Activated effector memory CD4-positive, alpha-beta T cell treated with anti-CD3 and anti-CD28 coated beads, Interleukin-2, amount 50 U/mL, for 16 hours (primary cell): ENCODE measurements at regions not wholly inside any gene's neighbourhood (a gene's known extent, or its start where the extent isn't known, plus 50 kb on each side); places are given as distances from the start of the nearest gene placed in this dataset.

Source experiments
- DNase-seq: peaks from one replicate; pipeline ENCODE4 v3.0.0-alpha.2; 2020

DNA sequence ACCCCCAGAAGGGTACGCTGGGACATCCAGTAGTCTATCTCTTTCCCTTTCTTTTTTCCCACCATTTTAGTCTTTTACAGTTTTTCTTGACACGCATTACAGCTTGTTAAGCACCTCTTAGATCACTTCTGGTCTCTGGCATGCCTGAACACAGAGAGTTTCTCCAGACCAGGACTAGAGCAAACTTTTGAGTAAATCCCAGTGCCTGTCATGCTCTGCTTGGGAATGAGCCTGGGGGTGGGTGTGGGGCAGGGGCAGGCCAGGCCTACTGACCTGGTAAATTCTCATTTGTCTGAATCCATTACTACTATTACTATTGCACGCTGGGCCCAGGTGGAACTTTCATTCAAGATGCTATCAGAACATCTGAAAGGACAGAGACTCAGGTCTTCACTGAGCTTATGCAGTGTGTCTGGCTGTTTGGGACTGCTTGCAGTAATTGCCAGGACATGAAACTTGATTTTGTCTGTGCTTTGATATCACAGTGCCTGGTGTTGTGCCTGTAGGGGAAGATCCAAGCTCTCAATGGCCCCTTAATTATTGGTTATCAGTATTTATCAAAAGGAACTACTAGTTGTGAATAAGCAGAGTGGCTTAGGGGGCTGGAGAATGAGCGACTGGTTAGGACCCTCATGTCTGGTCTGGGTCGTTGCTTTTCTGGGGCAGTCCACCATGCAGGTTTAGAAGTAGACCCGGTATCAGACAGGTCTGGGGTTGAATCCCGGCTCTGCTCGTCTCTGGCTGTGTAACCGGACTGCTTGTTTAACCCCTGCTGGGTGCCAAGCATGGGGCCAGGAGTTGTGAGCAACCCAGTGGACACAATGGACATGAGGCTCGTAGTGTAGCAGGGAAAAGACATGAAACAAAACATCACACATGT, 196.1 kb upstream of the TLE3 start:
- DNase-seq: no peak

DNA sequence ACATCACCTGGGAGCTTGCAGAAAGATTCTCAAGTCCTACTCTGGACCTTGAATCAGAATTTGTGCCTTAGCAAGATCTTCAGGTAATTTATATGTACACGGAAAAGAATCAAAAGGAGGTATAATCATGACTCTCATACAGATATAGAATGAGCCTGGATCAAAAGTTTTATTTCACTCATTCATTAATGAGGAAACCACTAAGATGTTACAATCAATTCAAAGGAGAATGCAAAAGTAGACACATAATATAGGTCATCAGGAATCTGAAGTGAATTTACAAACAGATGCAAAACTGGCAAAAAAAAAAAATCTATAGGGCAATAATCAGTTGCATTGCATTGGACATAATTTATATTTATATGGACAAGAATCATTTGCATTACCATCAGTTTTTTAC, 195.4 kb upstream of the TLE3 start:
- DNase-seq: no peak

DNA sequence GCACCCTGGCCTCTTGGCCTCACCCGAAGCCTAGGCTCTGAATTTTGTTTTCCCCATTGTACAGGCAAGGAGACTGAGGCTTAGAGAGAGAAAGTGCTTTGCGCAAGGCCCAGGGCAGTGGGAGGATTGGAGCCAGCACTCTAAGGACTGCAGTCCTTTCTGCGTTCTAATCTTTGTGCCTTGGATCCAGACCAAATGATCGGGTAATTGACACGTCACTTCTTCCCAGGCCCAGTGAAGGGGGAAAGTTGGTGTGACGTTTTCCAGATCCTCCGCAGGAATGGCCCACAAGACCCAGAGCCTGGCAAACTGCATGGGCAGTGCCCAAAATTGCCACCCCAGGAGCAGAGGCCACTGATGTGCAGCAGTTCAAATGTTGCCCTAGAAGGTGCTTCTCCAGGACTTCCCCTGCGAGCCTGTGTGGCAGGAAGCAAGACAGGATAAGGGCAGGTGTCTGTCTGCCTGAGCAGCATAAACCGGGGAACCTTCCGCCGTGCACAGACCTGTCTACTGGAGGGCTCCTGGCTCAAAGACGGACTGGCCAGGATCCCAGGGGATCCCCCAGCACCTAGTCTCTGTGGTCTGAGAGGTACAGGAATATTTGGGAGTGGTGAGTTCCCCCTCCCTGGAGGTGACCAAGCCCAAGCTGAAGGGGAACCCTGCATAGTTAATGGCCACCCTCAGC, 194.5 kb upstream of the TLE3 start:
- peak; percentile 51 for DNase-seq

DNA sequence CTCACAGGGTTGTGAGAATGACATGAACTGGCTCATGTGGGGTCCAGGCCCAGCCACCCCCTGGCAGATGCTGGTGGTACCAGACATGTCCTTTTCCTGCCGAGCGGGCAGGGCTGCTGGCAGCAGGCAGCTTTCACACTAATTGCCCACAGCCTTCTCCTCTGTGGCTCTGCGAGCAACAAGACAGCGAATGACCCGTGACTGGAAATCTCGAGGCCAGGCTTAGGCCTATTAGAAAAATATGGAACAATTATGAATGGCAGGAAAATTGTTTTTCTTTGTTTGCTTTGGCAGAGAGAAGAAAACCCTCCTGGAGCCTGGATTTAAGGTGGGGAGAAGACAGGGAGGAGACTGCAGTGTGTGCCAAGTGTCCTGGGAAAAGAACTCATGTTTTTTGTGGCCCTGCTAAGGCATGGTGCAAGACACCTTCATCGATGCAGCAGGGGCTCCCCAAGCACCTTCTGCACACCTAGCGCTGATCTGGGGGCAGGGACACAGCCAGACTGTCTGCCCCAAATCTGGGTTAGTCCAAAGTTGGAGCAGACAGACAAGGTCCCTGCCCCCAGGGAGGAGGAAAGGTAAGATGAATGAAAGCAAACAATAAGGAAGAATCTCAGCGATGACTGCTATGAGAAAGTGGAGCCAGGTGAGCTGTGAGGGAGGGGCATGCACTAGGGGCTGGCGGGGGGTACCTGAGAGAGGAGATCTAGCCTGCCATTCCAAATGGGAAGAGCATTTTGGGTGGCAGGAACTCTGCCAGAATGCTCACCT, 193.8 kb upstream of the TLE3 start:
- peak; percentile 42 for DNase-seq

DNA sequence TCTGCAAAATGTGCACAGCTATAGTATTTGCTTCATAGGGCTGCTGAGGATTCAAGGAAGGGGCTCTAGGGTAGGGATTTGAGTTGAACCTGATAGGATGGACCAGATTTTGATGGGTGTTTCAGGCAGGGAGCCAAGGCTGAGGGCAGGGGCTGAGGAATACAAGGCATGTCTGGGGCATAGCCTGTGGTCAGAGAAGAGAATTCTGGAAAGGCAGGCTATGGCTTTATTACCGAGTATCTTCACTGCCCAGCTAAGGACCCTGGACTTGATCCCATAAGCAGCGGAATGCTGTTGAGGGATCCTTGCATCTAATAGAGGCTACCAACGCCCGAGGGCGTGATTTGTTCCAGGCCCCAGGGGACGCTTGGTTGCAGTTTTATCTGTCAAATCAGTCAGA, 193.0 kb upstream of the TLE3 start:
- DNase-seq: no peak

DNA sequence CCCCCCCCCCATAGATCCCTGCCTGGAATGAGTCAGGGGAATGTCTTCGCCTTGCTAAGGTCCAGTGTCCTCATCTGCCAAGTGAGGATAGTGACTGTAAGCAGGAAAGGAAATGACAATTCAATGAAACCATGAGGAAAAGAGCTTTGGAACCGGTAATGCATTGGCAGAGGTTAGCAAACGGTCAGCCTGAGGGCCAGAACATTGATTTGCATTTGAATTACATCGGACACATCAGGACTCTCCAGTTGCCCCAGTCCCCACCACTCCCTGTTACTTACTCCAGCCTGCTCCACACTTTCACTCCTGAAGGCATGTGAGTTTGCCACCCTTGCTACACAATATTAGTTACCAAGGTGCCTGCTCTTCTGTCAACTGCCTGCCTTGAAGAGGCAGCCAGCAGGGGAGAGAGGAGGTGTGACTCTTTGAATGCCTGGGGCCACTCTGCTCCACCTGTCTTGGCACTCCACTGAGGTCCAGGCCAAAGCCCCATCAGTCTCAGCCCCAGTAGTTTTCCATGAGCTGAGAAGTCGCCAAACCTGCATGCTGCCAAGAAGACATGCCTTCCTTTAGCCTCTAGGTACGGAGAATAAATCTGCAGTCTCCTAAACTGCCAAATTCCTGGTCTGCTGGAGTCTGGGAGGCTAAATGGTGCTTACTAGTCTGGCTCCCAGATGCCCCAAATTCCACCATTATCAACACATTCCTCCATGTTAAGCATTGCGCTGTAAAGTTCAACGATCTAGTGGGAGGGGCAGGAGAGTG, 191.7 kb upstream of the TLE3 start:
- DNase-seq: peak; percentile 39

DNA sequence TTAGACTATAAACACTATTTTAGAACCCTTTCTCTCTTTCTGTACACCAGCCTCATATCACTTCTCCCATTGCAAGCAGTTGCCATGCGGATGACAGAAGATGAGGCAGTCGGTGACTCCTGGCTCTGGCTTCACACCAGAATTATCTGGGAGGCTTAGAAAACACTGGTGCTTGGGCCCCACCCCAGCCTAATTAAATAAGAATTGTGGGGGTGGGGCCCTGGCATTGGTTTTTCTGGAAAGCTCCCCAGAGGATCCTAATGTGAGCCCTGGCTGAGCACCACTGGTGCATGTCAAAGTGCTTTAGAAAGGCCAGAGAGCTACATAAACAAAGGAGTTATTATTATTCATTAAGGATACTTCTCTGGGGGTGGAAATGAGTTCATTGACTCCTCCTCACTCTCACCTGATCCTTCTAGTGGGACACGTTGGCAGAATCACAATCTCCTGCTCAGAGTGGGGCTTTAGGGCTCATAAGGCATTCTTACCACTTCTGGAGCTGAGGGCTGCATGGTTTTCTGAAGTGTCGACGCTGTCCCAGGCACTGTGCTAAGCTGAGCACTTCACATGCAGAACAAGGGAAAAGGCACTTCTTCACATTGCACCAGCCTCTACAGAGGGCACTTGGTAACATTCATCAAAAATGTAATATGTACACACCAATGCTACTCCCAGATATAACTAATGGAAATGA, 188.5 kb upstream of the TLE3 start:
- DNase-seq: no peak

DNA sequence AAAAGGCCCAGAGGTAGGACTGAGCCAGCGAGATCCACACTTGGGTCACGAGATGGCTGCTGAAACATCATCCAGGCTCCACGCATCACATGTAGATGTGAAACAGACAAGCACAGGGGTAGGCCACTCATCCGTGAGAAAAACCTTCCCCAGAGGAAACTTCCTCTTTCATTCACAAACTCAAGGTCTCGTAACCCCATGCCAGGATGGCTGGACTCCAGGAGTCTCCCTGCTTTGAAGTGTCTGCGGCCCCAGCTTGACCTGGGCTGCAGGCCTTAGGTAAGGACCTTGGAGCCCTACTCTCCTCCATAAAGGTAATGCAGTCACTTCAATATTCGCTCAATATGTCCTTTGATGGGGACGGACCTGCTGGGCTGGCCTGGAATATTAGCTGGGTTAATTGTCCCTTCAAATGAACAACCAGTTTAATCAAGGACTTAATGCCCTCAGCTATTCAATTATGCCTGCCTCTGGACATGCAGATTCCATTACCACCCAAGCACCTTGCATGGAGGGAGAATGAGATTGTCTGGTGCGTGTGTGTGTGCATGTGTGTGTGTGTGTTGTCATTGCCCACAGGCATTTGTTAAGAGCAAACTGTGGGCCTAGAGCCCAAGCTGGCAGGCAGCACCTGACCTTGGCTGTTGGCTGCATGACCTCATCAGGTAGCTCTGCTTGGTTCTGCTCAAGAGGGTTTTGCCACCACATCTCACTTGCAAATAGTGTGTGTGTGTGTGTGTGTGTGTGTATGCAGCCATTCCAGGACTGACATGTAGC, 186.9 kb upstream of the TLE3 start:
- DNase-seq: no peak

DNA sequence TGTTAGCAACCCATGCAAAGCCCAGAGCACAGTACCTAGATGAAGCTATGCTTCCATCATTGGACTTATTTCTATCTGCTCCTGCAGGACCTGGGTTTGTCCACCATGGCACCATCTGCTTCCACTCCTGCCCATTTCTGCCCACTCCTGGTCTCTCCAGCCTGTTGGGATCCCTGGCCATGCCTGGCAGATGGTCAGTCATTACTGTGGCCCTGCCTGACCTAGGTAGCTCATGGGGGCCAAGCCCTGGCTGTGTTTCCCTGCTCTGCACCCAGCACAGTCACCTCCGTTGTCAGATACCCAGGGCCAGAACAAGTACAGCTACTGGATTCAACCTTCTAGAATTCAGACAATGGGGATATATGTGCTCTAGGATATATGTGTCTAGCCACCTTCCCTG, 185.8 kb upstream of the TLE3 start:
- no peak for DNase-seq

DNA sequence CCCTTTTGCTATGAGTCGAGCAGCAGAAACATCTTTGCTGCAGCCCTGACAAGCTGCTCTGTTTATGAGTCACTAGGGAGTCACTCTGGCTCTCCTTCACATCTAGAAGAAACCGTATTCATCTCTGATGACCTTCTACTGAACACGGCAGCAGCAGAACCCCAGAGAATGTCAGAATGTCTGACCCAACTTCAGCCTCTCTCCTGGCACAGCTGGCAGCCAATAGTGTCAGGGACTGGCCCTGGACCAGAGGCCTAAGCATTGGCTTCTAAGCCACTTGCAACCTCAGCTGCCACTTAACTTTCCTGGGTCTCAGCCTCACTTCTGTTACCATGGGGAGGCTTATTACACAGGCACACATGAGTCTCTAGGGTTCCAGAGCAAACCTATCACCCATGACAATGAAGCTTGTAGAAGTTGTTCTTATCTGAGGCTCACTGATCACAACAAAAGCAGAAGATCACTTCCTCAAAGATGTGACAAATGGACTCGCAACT, 184.1 kb upstream of the TLE3 start:
- DNase-seq: peak; percentile 49

DNA sequence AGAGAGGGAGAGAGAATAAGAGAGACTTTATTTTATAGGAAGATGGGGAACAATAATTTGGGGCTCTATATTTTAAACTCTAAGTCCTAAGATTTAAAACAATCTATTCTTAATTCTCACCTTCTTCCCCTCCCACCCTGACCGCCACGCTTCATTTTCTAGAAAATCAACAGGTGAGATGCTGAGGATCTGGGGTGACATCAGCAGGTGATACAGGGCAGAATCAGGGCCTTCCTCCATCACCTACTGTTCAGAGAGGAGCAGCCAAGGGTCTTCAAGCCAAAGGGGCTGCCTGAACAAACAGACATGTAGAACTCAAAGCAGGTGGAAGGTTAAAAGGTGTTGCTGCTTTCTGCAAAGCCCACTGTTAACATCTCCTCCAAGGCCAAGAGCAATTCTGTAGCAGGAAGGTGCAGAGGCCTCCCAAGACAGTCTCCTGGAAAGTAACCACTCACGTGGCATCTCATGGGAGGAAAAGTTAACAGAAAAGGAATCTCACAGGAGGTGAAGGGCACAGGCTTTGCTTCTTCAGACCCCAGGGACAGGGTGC, 183.6 kb upstream of the TLE3 start:
- peak; percentile 37 for DNase-seq

DNA sequence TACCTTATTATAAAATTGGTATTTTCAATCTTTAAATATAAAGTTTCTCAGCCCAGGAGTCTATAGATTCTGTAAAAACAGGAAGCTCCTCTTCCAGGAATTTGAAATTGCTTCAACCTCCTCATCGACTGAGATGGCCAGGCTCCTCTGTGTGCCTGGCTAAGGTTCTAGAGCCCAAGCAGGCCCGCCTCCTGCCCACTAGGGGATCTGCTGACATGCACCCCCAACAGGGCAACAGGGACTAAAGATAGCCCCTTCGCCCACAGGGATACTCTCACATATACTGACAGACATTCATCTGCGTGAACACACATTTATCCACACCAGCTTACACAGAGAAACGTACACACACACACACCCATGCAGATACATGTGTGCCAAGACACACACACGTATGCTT, 183.1 kb upstream of the TLE3 start:
- DNase-seq: peak; percentile 38

DNA sequence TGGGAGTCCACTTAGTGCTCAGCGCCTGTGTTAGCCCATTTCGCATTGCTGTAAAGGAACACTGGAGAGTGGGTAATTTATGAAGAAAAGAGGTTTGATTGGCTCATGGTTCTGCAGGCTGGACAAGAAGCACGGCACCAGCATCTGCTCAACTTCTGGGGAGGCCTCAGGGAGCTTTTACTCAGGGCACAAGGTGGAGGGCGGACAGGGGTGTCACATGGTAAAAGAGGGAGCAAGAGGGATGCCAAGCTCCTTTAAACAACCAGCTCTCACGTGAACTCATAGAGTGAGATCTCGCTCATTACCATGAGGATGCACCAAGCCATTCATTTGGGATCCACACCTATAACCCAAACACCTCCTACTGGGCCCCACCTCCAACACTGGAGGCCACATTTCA, 181.4 kb upstream of the TLE3 start:
- DNase-seq: peak; percentile 27

DNA sequence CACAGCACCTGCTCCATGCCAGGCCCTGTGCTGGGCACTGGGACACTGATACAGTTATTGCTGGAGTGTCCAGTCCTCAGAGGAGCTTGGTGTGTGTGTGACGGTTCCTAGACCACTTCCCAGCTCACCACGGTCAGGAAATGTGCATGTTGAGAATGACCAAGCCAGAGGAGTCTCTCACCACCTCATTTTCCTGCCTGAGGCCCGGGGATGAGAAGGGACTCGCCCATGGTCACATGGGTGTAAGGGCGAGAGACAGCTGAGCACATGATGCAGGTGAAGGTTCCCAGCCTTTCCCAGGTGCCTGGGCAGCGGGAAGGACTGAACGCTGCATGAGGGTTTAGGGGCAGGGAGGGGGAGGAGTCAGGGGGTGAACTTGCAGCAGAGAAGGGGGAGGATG, 180.9 kb upstream of the TLE3 start:
- DNase-seq: peak; percentile 21

DNA sequence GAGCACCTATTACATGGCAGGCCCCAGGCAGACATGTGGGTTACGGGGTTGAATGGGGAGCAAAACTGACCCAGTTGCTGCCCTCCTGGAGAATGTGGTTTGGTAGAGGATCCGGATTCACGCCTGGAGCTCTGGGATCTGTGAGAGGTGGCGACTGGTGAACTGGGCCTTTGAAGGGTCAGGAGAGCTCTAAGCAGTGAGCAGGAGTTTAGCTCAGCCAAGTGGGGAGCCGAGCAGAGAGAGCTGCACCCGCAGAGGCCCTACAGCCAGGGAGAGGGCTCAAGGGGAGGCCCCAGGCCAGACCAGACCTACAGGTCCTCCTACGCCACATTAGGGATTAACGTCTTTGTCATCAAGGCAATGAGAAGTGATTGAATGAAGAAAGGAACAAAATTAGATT, 179.8 kb upstream of the TLE3 start:
- peak; percentile 38 for DNase-seq

DNA sequence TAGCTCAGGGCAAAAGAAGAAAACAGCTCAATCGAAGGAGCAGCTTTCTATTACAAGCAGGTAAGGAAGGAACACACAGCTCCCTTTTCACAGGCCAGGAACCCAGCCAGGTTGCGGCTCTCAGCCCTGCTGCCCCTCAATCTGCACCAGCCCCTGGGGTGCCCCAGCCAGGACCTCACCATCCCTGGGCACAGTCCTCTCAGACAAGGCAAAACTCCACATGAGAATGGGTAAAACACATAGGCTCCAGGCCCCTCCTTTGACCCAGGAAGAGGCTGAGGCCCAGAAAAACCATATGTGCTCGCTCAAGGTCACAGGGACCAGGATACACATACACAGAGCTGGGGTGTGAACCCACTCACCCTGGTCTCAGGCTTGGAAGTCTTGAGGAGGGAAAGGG, 178.7 kb upstream of the TLE3 start:
- DNase-seq: no peak

DNA sequence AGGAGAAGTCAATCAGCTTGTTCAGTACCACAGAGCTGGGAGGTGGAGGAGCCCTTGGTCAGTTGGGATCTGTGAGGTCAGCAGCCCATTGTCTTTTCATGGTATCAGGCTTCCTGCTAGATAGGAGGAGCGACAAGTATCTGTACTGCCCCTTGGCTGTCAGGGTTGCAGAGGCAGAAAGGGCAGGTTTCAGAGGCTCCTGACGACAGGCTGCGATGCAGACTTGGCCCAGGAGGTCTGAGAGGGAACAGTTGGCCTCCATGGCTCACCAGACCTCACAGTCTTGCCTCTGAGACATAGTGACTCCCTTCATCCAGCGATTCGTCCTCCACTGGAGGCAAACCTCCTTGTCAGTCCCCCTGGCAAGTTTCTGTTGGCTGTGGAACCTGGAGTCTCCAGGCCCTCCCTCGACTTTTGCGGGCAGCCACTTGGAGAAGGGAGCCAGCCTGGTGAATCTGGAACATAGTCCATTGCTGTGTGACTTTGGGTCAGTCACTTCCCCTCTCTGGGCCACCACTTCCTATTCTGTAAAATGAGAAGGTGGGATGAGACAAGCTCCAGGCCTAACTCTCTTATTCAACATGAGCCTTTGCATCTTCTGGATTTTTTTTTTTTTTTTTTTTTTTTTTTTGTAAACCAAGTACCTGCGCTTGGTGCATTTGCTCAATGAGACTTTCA, 177.9 kb upstream of the TLE3 start:
- DNase-seq: no peak

DNA sequence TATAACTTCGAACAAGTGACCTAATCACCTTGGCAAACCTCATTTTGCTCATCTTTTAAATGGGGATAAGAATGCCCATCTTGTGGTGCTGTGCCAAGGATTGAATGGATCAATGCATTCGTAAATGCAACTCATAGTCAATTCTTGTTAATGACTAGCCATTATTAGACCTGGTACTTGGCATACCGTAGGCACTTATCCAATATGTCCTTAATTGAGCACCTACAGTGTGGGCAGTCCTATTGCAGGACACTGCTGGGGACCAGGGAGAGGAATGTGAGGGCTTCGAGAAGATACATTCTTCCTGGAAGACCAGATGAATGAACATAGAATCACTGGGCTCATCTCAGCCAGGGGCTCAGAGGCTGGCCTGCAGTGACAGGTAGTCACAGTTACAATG, 177.2 kb upstream of the TLE3 start:
- no peak for DNase-seq

DNA sequence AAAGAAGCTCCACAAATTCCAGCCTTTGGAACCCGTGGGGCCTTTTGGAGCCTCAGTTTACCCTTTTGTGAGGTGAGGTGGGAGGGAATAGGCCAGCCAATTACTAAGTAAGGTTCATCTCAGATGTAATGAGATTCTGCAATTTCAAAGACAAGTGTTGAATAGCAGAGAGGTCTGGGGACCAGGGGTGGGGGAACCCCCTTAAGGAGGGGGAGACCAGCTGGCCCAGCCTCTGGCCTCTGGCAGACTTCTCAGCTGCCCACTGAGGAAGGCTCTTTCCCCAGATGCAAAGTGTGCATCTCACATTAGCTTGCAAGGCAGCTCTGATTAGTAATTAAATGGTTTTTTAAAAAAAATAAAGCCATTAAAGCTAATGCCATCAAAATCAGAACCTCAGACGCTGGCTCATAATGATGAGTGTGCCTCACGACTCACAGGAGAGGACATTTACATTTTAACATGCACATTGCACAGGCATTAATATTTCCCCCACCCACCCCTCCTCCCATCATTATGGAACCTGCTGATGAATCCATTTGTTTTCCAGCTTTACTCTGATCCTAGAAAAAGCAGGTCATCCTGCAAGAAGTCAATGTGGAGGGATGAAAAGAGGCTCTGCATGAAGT, 176.7 kb upstream of the TLE3 start:
- DNase-seq: peak; percentile 24

DNA sequence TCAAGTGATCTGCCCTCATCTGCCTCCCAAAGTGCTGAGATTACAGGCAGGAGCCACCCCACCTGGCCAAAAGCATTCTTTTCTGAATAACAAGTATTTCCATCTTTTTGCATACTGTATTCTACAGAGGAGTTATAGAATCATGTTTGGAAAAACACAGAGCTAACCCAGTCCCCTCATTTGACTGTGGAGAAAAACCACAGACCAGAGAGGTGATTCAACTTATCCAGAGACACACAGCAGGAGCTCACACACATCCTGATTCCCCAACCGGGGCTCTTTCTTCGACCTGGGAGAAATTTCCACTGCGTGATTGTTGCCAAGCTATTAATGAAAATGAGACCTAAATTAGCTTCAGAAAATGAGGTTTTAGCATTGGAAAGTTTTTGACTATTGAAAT, 176.1 kb upstream of the TLE3 start:
- no peak for DNase-seq
